H1 (cell line): ENCODE measurements at regions not wholly inside any gene's neighbourhood (a gene's known extent, or its start where the extent isn't known, plus 50 kb on each side); places are given as distances from the start of the nearest gene placed in this dataset.

Experiments
- CTCF ChIA-PET: fragments of 300-600 bp; sonication (Branson Sonifier 250); formaldehyde crosslinking; loops from one replicate; lab custom pipeline; 2021; ENCODE audit not compliant: partially characterized antibody; lab: Charles Lee
- POLR2A ChIA-PET: fragments of 300-600 bp; sonication (Branson Sonifier 250); formaldehyde crosslinking; loops from one replicate; lab custom pipeline; 2021; ENCODE audit warnings: inconsistent platforms; ENCODE audit not compliant: partially characterized antibody; lab: Charles Lee
- DNase-seq, 2 experiments: peaks; one replicate each; pipeline versions ENCODE4 v3.0.0 to v3.0.0-alpha.2; 2010 to 2022; ENCODE audit warnings: low spot score in 2 of 2, low read depth in 1 of 2, mixed read lengths in 1 of 2
- FAIRE-seq: peaks from 2 replicates; lab custom pipeline; 2011; peaks lifted over from hg19 to GRCh38; lab: Jason Lieb, UNC
- H2AFZ ChIP-seq: 2 replicates; pipeline ENCODE4 v1.8.1; 2012; ENCODE audit warnings: low read length, inconsistent platforms
- H2AK5ac ChIP-seq: 2 replicates; pipeline ENCODE4 v1.6.1; 2013; ENCODE audit warnings: low read depth, low read length
- H2BK120ac ChIP-seq: replicated peaks from 2 replicates; pipeline ENCODE3; 2013; ENCODE audit warnings: low read depth, low read length, inconsistent platforms
- H2BK12ac ChIP-seq: 2 replicates; pipeline ENCODE4 v1.6.1; 2013; ENCODE audit warnings: low read depth, low read length
- H2BK15ac ChIP-seq: 2 replicates; pipeline ENCODE4 v1.6.1; 2013; ENCODE audit warnings: low read length
- H2BK20ac ChIP-seq: 2 replicates; pipeline ENCODE4 v1.6.1; 2013; ENCODE audit warnings: low read length
- H2BK5ac ChIP-seq: 2 replicates; pipeline ENCODE4 v1.6.1; 2013; ENCODE audit warnings: low read depth, low read length
- H3K14ac ChIP-seq: 2 replicates; pipeline ENCODE4 v1.6.1; 2013; ENCODE audit warnings: inconsistent platforms; ENCODE audit not compliant: insufficient read length
- H3K18ac ChIP-seq: 2 replicates; pipeline ENCODE4 v1.6.1; 2013; ENCODE audit warnings: low read length; ENCODE audit errors: extremely low read depth
- H3K23ac ChIP-seq: 2 replicates; pipeline ENCODE4 v1.6.1; 2013; ENCODE audit warnings: inconsistent platforms; ENCODE audit not compliant: insufficient read length
- H3K23me2 ChIP-seq: 2 replicates; pipeline ENCODE4 v1.6.1; 2013; ENCODE audit warnings: low read depth, low read length
- H3K27ac ChIP-seq: 2 replicates; pipeline ENCODE4 v1.6.1; 2011; ENCODE audit warnings: low read depth, low read length, inconsistent platforms
- H3K27me3 ChIP-seq, 4 experiments: replicated peaks in 1 of 4; 1 replicate in 1 of 4; 2 replicates in 3 of 4; pipeline versions ENCODE4 v1.6.1 to v1.8.1; 2011 to 2013; ENCODE audit warnings: low read length in 3 of 4, mild to moderate bottlenecking in 3 of 4, inconsistent platforms in 2 of 4, mixed read lengths in 2 of 4, moderate library complexity in 1 of 4; ENCODE audit not compliant: control insufficient read depth in 3 of 4, insufficient read depth in 3 of 4; ENCODE audit errors: extremely low read depth in 1 of 4
- H3K36me3 ChIP-seq, 4 experiments: 2 replicates each; pipeline versions ENCODE4 v1.6.1 to v1.8.1; 2011 to 2013; ENCODE audit warnings: mild to moderate bottlenecking in 4 of 4, low read length in 3 of 4, moderate library complexity in 2 of 4, control low read depth in 1 of 4, inconsistent platforms in 1 of 4; ENCODE audit not compliant: insufficient read depth in 4 of 4, control insufficient read depth in 2 of 4
- H3K4ac ChIP-seq: replicated peaks from 2 replicates; pipeline ENCODE3; 2013; ENCODE audit warnings: low read length, low read depth, mixed read lengths, inconsistent platforms; ENCODE audit not compliant: insufficient read length
- H3K4me1 ChIP-seq, 4 experiments: replicated peaks in 1 of 4; 1 replicate in 1 of 4; 2 replicates in 3 of 4; pipeline versions ENCODE4 v1.6.1 to v1.8.1; 2011 to 2013; ENCODE audit warnings: low read length in 3 of 4, inconsistent platforms in 2 of 4, mixed read lengths in 1 of 4; ENCODE audit not compliant: insufficient read depth in 4 of 4, control insufficient read depth in 3 of 4
- H3K4me2 ChIP-seq, 2 experiments: 2 replicates each; pipeline versions ENCODE4 v1.6.1 to v1.8.1; 2011 to 2013; ENCODE audit warnings: low read depth in 2 of 2, low read length in 2 of 2, control low read depth in 1 of 2, inconsistent platforms in 1 of 2, mild to moderate bottlenecking in 1 of 2; ENCODE audit not compliant: insufficient read depth in 1 of 2
- H3K4me3 ChIP-seq, 4 experiments: fragments of 200-600, 300-600 bp in 1 of 4; sonication (generic), shearing (Covaris generic), sonication (Bioruptor Twin) in 1 of 4; 2 replicates each; pipeline versions ENCODE4 v1.5.1 to v1.8.1; 2011 to 2016; ENCODE audit warnings: low read length in 4 of 4, low read depth in 3 of 4, control low read depth in 2 of 4, inconsistent platforms in 2 of 4, mild to moderate bottlenecking in 2 of 4, mixed read lengths in 1 of 4, moderate library complexity in 1 of 4; ENCODE audit not compliant: insufficient read depth in 2 of 4; ENCODE audit errors: extremely low read depth in 1 of 4
- H3K56ac ChIP-seq: replicated peaks from 2 replicates; pipeline ENCODE3; 2013; ENCODE audit warnings: low read depth, mild to moderate bottlenecking, mixed read lengths, low read length, inconsistent platforms; ENCODE audit not compliant: insufficient read length
- H3K79me1 ChIP-seq: 2 replicates; pipeline ENCODE4 v1.6.1; 2013; ENCODE audit warnings: low read depth, low read length, control low read depth
- H3K79me2 ChIP-seq, 2 experiments: 2 replicates each; pipeline versions ENCODE4 v1.6.1 to v1.8.1; 2012 to 2013; ENCODE audit warnings: low read length in 2 of 2, mild to moderate bottlenecking in 2 of 2, inconsistent platforms in 1 of 2; ENCODE audit not compliant: insufficient read depth in 2 of 2, control insufficient read depth in 1 of 2
- H3K9ac ChIP-seq, 4 experiments: replicated peaks in 1 of 4; 1 replicate in 1 of 4; 2 replicates in 3 of 4; pipeline versions ENCODE4 v1.6.1 to v1.8.1; 2011 to 2013; ENCODE audit warnings: low read depth in 3 of 4, low read length in 3 of 4, control low read depth in 2 of 4, mild to moderate bottlenecking in 2 of 4, moderate library complexity in 2 of 4, inconsistent platforms in 1 of 4; ENCODE audit errors: extremely low read depth in 1 of 4
- H3K9me3 ChIP-seq, 2 experiments: 2 replicates each; pipeline versions ENCODE4 v1.6.1 to v1.8.1; 2012 to 2013; ENCODE audit warnings: mild to moderate bottlenecking in 2 of 2, moderate library complexity in 2 of 2, control low read depth in 1 of 2, inconsistent platforms in 1 of 2, low read depth in 1 of 2, low read length in 1 of 2, mixed read lengths in 1 of 2; ENCODE audit not compliant: insufficient read depth in 2 of 2
- H4K20me1 ChIP-seq, 2 experiments: replicated peaks in 1 of 2; 2 replicates each; pipeline versions ENCODE3 to v1.8.1; 2011 to 2013; ENCODE audit warnings: inconsistent platforms in 2 of 2, low read length in 2 of 2, mild to moderate bottlenecking in 1 of 2; ENCODE audit not compliant: insufficient read depth in 2 of 2, control insufficient read depth in 1 of 2
- H4K5ac ChIP-seq: 2 replicates; pipeline ENCODE4 v1.6.1; 2013; ENCODE audit warnings: low read length, low read depth, mixed read lengths, inconsistent platforms; ENCODE audit not compliant: insufficient read length
- H4K8ac ChIP-seq: 2 replicates; pipeline ENCODE4 v1.8.0; 2013; ENCODE audit warnings: mild to moderate bottlenecking, moderate library complexity, low read length, inconsistent platforms; ENCODE audit not compliant: insufficient read depth; ENCODE audit errors: extremely low read depth
- H4K91ac ChIP-seq: replicated peaks from 2 replicates; pipeline ENCODE3; 2013; ENCODE audit warnings: low read length, mixed read lengths, inconsistent platforms; ENCODE audit not compliant: insufficient read length
- CEBPB ChIP-seq: IDR thresholded peaks from 2 replicates; pipeline ENCODE4 v1.6.1; 2012; ENCODE audit warnings: low read depth, low read length
- WGBS, 2 experiments: shearing (Covaris generic) in 1 of 2; methylation state at CpG; one replicate each; pipeline versions ENCODE4 v1.1.6 to v1.1.7; 2013 to 2015; ENCODE audit warnings: low lambda C conversion rate in 2 of 2, mixed read lengths in 2 of 2, inconsistent platforms in 1 of 2, low coverage in 1 of 2, missing lambda C conversion rate in 1 of 2; ENCODE audit not compliant: insufficient replicate concordance in 2 of 2, insufficient coverage in 1 of 2, insufficient read length in 1 of 2; ENCODE audit errors: extremely low coverage in 1 of 2, missing lambda C conversion rate in 1 of 2; 5-methylcytosine and 5-hydroxymethylcytosine counted together

DNA sequence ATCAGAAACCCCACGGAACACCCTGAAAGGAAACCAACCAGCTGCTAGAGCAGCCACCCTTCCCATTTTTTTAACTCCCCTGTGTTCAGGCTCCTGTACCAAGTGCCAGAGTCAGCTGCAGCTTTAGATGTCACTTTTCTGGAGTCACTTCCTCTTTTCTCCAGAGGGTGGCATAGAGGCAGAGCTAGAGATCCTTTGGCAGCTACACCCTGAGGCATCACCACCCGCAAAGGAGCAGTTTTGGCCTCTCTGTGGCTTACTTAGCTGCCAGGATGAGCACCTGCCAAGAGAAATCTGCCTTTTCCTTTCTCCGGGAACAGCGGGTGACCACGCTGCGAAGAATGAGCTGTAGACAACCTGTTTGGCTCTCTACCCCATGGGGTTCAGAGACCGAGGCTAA, 58.0 kb upstream of the CHRDL1 start:
- Histone ChIP-seq H2BK12ac (no peak overlapping the region), H3K14ac (no peak overlapping the region), H4K20me1 (no peaks in the 10 kb centered on the region), H3K56ac (no peak overlapping the region), H3K23ac (no peak overlapping the region), H3K4me2 (no peak overlapping the region), H3K9ac (no peak overlapping the region), H3K79me2 (no peaks in the 10 kb centered on the region), H2AFZ (no peak overlapping the region), H4K8ac (no peak overlapping the region), H3K4me3 (no peak overlapping the region), H3K18ac (no peak overlapping the region), H3K23me2 (no peaks in the 10 kb centered on the region), H2BK120ac (no peak overlapping the region), H3K4ac (no peak overlapping the region), H3K9me3 (no peaks in the 10 kb centered on the region), H3K27me3 (no peaks in the 10 kb centered on the region), H2BK15ac (no peak overlapping the region), H4K91ac (no peak overlapping the region), H4K5ac (no peak overlapping the region), H2AK5ac (no peak overlapping the region), H3K36me3 (no peaks in the 10 kb centered on the region), H2BK5ac (no peak overlapping the region), H3K4me1 (no peaks in the 10 kb centered on the region), H3K79me1 (no peaks in the 10 kb centered on the region), H2BK20ac (no peak overlapping the region), H3K27ac (no peak overlapping the region)
- CTCF ChIA-PET = interaction anchor here (0.5 to 5.3 kb wide), 27 partner anchors 9 to 938 kb away, joined by 3 to 30 read pairs (median 5); partner anchors contain the start of gene PAK3
- no peak for DNase-seq
- POLR2A ChIA-PET = no interaction called here
- peak; percentile 81 for FAIRE-seq
- 58% methylated on average over 7 of the region's 7 CpGs; no CpG with 5 or more reads in 1 of the 2 experiments for WGBS, 2 experiments
- TF ChIP-seq CEBPB = no peak
